Hematopoietic multipotent progenitor cell treated with erythropoietin and hydrocortisone succinate and interleukin-3 and kit ligand, for 6 days (in vitro differentiated cells): ENCODE measurements at regions not wholly inside any gene's neighbourhood (a gene's known extent, or its start where the extent isn't known, plus 50 kb on each side); places are given as distances from the start of the nearest gene placed in this dataset.
"Not testable (repeated sequence)": the region's sequence is repeated elsewhere in the genome, so short reads cannot be mapped to it uniquely, and the experiment has no call there.

ENCODE experiments used
- DNase-seq: peaks from one replicate; pipeline ENCODE4 v3.0.0-alpha.2; 2015

- no peak for DNase-seq
These were observed 71.1 kb upstream of the SH3PXD2B start for GRCh38 chr5:172525307-172525995.

GRCh38 chr5:172524573-172525021 lies 70.3 kb upstream of the SH3PXD2B start:
- no peak for DNase-seq

GRCh38 chr5:172523146-172523745 lies 68.9 kb upstream of the SH3PXD2B start:
- DNase-seq, result no peak

- no peak for DNase-seq
These were observed 67.1 kb upstream of the SH3PXD2B start for GRCh38 chr5:172521338-172521932.

GRCh38 chr5:172511952-172512351 lies 57.6 kb upstream of the SH3PXD2B start:
- DNase-seq, result no peak

GRCh38 chr5:172509405-172509781 lies 55.1 kb upstream of the SH3PXD2B start:
- DNase-seq, result no peak

DNA sequence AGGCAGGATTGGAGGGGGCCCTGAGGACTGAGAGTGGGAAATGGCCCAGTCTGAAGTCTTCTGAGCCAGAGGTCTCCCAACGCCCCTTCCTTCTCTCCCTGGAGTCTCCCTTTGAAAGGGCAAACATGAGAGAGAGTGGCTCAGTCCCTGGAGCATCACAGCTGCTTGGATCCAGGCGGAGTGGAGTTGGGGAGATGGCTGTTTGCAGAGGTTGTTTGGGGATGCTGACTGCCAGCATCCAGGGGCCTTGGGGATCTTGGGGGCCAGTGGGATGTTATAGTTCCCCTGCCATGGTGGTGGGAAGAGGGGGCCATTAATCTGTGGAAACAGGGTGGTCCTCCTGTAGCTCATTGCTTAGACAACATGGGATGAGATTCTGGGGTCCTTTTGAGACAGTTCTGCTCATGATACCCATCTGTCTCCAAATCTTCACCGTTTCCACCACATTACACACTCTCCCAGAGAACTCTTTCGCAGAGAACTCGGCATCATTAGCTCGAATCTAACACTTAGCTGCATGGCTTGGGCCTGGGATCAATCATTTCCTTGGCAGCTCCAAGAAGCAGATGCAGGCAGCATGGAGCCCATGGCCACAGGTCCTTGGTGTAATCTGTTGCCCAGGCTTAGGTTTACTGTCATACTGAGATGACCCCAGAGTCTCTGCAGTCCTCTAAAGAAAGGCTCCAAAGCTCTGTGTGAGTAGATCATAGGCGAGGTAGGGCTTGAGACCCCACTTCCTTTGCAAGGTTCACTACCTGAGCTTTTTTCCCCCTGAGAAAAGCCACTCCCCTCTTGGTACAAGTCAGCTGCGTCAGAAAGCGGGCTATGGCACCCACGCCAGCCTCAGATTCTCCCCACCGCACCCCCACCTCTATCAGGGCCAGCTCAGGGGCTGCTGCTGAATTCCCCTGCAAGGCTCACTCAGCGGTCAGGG lies 54.4 kb upstream of the SH3PXD2B start:
- DNase-seq, result no peak

DNA sequence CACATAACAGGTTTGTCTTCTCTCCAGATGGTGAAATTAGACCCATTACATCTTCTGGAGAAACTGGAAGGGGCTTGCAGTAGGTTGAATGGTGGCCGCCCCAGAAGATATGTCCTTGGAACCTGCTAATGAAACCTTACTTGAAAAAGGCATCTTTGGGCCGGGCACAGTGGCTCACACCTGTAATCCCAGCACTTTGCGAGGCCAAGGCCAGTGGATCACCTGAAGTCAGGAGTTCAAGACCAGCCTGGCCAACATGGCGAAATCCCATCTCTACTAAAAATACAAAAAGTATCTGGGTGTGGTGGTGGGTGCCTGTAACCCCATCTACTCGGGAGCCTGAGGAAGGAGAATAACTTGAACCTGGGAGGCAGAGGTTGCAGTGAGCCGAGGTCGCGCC lies 53.2 kb upstream of the SH3PXD2B start:
- not testable (repeated sequence) for DNase-seq

- no peak for DNase-seq
These were observed 52.6 kb upstream of the SH3PXD2B start for GRCh38 chr5:172506921-172507320.

DNA sequence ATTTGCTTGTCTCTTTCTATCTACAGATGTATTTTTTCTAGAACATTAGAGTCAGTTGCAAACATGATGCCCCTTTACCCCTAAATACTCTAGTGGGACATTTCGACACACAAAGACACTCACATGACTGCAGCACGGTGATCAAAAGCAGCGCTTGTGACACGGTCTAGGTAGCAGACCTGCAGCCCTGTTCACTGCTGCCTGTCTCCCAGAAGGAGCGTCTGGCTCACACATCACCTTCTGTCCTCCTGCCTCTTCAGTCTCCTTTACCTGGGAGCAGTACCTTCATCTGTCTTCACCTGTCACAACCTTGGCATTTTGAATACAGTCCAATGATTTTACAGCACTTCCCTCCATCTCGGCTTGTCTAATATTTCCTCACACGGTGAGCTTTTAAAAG lies 51.9 kb upstream of the SH3PXD2B start:
- no peak for DNase-seq

GRCh38 chr5:172505845-172506244 lies 51.5 kb upstream of the SH3PXD2B start:
- no peak for DNase-seq

- DNase-seq, result no peak
These were observed 51.1 kb upstream of the SH3PXD2B start for GRCh38 chr5:172505403-172505759.

GRCh38 chr5:172504701-172505402 lies 50.5 kb upstream of the SH3PXD2B start:
- no peak for DNase-seq

DNA sequence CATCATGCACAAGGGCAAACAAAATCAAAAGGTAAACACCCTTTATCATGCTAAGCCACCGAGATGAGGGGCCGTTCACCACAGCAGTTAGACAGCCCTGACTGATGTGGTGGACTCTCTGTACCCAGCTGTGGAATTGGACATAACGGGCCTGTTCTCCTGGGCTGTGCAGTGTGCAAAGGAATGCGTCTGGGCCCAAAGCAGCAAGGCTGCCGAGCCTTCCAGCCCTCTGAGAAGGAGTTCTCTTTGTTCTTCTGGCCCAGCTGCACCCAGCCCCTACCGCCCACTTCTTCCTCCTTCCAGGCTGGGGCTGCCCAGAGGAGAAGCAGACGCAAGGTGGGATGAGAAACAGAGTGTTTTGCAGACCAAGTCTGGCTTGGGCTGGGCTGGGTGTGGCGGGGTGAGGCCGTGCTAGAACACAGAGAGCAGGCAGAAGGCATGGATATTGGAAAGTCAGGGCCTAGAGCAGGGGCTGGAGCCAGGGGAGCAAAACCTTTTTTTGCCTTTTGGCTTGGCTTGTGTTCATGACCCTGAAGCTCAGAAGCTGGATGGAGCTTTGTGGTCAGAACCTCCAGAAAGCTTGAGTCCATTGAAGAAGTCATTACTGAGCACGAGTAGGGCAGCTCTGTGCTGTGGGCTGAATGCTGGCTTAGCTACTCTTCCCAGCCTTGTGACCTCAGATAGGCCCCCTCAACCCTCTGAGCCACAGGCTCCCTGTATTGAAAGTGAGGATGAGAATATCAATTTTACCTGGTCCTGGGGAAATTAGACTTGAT lies 49.8 kb upstream of the SH3PXD2B start:
- no peak for DNase-seq
